C1 segment of cervical spinal cord (tissue), 14 donors: ENCODE measurements at regions not wholly inside any gene's neighbourhood (a gene's known extent, or its start where the extent isn't known, plus 50 kb on each side); places are given as distances from the start of the nearest gene placed in this dataset.
"Not testable (repeated sequence)": the region's sequence is repeated elsewhere in the genome, so short reads cannot be mapped to it uniquely, and the experiment has no call there.

Source experiments
- DNase-seq, 14 donors: peaks; one replicate each; lab custom pipeline; 2025; lab: John Stamatoyannopoulos, UW

- no peak for DNase-seq
These were observed 107.4 kb upstream of the CBLB start for GRCh38 chr3:105976196-105976595.

DNA sequence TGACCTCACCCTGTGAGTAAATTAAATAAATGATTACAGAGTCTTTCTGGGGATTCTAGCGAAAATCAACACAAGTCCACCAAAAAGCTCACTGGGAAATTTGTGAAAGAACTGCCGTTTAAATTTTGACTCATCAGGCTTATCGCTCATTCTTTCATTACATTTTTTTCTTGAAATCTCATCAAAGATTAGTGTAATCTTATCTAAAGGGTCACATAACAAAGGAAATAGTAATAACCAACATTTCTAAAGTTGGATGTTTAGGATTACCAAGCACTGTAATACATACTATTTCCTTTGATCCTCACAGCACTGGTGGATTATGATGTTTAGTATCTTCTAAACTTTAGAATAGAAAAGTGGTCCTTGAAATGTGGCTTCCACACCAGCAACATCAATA is 111.1 kb upstream of the CBLB start:
- DNase-seq = no peak

- DNase-seq = no peak
These were observed 113.4 kb upstream of the CBLB start for GRCh38 chr3:105982207-105982606.

GRCh38 chr3:105984837-105985236 is 116.0 kb upstream of the CBLB start:
- DNase-seq = no peak

GRCh38 chr3:105986343-105986742 is 117.5 kb upstream of the CBLB start:
- DNase-seq = not testable (repeated sequence)

DNA sequence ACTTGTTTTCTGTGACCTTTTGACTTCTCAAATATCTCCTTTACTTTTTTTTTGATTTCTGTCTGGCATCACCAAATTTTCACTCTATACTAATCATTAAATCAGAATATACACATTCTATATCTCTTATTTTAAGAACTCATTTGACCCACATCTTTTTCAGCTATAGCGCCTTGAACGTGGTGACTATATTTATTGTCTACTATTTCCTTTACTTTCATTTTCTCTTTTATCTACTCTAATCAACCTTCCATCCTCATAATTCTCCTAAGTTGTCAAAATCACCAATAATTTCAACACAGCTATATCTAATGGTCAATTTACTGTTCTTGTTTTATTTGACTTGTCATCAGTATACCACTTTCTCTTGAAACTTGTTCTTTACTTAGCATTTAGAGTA is 119.0 kb upstream of the CBLB start:
- no peak for DNase-seq

DNA sequence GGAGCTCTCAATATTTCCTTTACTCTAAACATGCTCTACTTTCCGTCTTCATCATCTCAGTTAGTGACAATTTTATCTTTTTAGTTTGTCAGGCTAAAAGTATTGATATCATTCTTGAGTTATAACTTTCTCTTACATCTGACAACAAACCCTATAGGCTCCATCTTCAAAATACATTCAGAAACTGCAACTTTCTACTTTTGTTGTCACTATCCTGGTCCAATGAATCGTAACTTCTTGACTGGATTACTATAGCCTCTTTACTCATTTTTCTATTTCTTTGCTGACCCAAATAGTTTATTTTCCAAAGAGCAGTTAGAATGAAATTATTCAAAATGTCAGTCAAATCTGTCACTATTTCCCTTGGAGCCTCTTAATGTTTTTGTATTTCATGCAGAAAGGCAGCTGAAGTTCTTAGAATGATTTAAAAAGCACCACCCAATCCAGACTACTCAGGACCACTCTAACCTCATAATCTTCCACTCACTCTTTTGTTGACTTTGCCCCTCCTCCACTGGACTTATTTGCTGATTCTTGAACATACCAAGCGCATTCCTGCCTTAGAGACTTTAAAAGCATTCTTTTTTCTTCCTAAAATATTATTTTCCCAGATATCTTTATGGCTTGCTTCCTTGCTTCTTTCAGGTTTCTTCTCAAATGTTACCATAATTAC is 119.9 kb upstream of the CBLB start:
- no peak for DNase-seq

- no peak for DNase-seq
These were observed 128.0 kb upstream of the CBLB start for GRCh38 chr3:105996781-105997180.

DNA sequence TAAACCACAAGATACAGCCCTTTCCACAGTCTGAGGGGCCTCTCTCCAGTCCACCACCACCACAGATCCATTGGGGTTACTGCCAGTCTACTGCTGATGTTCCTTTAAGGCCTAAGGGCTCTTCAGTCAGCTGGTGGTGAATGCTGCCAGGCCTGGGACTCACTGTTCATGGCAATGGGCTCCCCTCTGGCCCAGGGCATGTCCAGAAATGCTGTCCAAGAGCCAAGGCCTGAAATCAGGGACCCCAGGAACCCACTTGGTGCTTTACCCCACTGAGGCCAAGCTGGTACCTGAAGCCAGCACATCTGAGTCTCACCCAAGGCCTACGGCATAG is 128.6 kb upstream of the CBLB start:
- DNase-seq = no peak

- no peak for DNase-seq
These were observed 129.2 kb upstream of the CBLB start for GRCh38 chr3:105997800-105998526.

- no peak for DNase-seq
These were observed 131.0 kb upstream of the CBLB start for GRCh38 chr3:105999856-106000255.

- no peak for DNase-seq
These were observed 133.1 kb upstream of the CBLB start for GRCh38 chr3:106001923-106002322.

DNA sequence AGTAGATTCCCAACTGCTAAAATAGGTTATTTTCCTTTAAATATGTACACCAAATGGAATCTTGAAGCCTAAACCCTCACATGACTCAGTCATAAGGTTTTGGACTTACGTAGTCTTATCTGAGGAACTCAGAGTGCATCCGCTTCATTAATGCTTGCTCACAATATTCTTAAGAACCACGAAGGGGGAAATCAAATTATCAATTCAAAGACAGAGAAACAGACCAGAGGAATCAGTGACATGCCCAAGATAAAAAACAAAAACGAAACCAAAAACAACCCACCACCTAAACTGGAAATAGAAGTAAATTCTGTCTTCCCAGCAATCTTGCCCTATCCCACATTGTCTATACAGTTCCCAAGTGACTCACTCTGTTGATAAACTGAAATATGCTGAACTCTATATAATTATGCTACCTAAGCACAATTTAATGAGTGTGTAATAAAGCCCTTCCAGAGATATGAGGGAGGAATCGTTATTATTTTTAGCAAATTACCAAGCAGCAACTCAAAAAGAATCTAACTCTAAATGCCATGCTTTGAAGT is 135.4 kb upstream of the CBLB start:
- DNase-seq = no peak

DNA sequence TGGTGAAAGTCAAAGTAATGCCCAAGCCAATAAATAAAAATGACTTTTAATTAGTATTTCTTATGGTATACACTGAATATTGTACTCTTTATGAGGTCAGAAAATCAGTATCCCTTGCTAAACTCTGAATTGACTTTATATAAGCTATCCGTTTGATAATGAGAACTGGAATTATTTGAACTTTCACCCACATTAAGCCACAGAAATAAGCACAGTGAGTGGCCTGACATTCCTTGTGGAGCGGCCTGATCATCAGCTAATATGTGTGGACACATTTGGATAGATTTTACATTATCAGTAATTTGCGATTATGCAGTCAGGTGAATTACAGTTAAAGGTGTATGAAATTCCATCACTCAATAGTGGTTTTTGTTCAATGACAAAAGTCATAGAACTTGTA is 136.0 kb upstream of the CBLB start:
- no peak for DNase-seq

DNA sequence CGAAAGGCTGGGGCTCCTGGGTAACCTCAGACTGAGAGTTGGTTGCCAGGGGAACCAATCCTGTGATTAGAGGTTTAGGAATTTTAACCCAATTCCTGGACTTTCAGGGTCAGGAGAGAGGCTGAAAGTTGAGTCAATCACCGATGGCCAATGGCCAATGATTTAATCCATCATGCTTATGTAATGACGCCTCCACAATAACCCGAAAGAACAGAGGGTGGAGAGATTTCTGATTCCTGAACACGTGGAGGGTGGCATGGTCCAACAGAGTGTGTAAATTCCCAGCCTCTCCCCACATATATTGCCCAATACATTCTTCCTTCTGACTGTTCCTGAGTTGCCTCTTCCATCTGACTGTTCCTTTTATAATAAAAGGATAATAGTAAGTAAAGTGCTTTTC is 137.2 kb upstream of the CBLB start:
- no peak for DNase-seq

DNA sequence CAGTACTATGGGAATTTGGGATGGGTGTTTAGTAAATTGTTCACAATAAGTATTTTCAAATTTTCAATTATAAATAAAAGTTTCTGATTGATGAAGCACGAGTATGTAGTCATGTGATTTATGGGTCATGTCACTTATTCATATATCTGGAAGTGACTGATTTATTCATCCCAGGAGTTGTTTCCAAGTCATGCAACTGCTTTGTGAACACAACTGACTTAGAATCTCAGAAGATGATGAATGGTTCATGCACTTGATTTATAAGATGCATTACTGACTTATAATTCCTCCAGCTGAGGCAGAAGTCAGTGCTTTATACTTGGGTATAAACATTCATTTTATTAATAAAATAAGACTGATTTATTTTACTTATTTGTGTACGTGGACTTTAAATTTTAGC is 137.8 kb upstream of the CBLB start:
- DNase-seq = no peak

- DNase-seq = no peak
These were observed 138.7 kb upstream of the CBLB start for GRCh38 chr3:106007512-106007911.

DNA sequence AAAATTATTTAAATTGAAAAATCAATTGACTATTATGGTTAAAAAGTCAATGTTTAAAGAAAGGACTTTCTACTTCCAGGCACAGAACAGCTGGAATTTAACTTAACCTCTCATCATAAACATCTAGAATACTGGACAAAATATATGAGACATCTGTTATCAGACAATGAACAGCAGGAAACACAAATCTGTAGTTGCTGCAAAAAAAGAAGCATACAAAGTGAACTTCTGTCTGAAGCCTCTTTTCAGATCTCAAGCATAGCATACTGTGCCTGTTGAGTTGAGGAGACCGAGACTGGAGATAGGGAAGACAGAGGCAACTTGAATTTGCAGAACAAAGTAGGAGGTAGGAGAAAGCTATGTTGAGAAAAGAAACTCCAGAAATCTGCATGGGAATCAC is 140.0 kb upstream of the CBLB start:
- DNase-seq = no peak

GRCh38 chr3:106010829-106011228 is 142.0 kb upstream of the CBLB start:
- no peak for DNase-seq

- DNase-seq = no peak
These were observed 145.2 kb upstream of the CBLB start for GRCh38 chr3:106013971-106014370.

GRCh38 chr3:106014518-106014917 is 145.7 kb upstream of the CBLB start:
- DNase-seq = no peak

DNA sequence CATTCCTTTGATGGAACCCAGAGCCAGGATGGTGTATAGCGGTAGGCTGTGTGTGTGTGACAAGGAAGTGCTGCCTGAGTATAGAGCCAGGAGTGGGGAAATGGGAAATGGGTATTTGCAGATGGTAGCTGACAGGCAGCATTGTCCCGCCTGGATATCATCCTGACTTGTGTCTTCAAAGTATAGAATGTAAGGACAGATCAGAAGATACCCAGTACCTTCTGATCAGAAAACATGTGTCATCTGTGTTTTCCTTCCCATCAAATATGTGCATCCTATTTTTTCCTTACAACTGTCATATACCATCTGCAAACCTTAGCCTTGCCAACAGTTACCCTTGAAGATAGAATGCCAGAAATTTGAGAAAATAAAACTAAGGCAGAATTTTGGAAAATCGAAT is 146.2 kb upstream of the CBLB start:
- DNase-seq = no peak

DNA sequence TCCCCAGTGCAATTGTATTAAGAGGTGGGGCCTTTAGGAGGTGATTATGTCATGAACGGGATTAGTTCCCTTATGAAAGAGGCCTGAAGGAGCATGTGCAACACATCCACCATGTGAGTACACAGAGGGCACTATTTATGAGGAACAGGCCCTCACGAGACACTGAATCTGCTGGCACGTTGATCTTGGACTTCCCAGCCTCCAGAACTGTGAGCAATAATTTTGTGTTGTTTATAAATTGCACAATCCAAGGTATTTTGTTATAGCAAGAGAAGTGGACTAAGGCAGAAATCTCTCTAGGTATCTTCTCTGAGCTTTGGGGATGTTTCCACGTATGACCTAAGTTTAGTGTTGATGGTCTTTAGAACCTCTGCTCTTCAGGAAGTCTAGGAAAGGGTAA is 149.3 kb upstream of the CBLB start:
- no peak for DNase-seq
